ENCODE measurements at regions not wholly inside any gene's neighbourhood (a gene's known extent, or its start where the extent isn't known, plus 50 kb on each side); places are given as distances from the start of the nearest gene placed in this dataset.

DNA sequence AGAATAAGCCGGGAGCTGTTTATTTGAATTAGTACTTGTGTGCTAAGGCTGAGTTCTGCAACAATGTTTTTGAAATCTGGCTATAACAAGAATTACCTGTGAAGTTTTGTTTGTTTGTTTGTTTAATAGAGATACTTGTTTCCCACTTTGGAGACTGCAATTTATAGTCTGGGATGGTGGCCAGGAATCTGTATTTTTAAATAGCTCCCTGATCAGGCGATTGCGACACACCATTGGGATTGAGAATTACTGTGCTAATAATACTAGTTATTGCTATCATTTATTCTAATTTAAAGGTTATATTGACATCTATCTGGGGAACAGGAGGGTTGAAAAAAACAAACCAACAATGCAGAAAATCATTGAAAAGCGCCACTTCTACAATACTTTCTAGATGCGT is 951.6 kb upstream of the TENM3 start:
- DNase-seq (ENCODE audit: low read depth) = no peak

DNA sequence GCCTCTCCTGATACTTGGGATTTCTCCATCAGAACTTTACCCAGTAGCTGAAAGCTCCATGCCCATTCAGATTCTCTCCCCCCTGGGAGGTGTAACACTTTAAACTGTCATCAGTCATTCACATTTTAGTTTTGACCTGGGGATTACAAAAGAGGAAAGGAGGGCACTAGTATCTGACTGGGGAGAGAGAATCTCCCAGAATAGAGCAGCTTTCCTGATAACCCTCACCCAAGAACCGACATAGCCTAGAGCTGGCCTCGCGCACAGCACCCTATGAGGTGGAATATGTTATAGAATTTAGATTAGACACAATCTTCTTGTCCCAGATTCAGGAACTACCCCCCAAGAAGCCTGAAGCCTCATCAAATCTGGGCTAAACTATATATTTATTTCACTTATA is 950.2 kb upstream of the TENM3 start:
- no peak for DNase-seq (ENCODE audit: low read depth)

DNA sequence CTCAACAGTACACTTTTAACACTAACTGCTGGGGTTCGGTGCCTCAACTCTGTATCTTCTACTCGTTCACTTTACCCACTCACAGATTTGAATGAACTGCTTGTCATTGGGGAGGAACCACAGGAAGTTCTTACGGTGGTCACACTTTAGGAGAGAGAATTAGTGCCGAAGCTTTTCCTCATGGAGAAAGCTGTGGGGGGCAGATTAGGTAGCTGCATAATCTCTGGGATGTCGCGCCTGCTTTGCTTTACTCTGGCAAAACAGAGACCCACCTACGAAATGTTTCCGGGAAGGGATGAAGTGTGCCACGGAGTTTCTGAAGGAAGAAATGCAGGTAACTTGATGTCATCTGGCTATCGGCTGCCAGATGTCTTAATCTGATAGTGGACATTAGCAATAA is 949.7 kb upstream of the TENM3 start:
- DNase-seq (ENCODE audit: low read depth) = no peak

DNA sequence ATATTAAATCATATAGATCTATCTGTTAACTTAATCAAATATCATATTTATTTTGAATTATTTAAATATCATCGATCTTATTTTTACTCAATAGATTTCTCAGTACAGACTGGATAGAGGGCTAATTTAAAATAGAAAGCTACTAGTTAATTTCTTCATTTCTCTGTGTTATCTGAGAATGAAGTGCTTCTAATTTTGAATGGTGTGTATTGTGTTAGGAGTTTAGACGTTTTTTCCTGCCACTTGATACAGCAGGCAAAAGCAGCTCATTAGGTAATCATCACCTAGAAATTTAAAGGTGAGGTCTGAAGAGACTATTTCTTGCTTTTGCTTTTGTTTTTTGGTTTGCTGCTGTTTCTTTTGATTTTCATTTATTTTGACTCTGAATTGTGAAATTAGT is 948.8 kb upstream of the TENM3 start:
- DNase-seq (ENCODE audit: low read depth) = no peak

DNA sequence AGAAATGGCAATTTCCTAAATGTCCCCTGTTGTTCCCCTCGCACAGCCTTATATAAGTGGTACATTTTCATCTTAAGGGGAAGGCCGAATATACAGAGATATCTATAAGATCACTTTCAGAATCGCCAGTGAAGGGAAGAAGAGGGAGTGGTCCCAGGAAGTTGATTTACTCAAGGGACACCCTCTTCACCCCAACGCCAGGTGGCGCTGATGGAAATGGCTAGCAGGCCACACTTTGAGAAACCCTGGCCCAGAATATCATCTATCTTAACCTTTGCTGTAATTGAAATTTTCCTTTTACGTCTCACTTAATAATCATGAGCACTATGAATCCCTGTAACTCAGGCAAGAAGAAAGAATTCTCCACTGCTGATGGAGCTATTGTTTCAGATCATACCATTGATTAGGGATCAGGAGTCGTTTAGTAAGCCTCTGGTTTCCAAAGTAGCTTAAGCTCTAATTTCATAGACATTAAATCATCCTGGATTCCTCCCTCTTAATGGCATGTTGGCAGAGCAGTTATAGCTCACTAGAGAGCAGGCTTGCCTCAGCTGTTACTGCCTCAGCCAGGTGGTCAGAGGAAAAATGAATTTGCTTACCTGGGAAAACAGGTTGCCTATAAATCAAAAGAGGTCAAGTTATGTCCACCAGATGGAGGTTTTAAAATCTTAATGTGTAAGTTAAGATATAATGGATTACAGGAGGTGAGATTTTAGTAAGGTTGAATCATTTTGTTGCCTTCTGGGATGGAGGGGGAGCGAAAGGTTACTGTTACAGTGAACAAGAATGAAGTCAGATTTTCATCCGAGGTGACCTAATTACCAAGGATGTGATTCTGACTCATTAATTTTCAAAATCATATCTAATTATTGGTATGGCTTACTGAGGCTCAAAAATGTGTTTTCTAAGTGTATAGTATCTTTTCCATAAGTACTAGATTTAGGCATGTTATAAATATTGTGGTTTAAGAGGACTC is 941.2 kb upstream of the TENM3 start:
- DNase-seq (ENCODE audit: low read depth) = peak; percentile 10

DNA sequence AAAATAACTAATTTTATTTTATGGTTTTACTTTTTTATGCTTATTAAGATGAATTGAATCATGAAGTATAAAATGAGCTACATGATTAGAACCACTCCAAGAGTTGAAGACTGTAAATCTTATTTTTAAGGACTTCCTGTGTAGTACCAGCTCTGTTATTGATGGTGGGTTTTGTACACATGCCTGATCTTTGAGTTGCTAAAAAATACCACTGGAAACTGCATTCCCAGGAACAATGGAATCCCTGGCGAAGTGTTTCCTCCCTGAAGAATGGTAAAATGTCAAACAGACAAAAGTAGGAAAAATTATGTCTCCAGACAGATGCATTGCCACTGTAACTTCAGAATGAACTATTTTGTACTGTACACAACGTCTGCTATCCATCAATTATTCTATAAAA is 935.4 kb upstream of the TENM3 start:
- DNase-seq (ENCODE audit: low read depth) = no peak

DNA sequence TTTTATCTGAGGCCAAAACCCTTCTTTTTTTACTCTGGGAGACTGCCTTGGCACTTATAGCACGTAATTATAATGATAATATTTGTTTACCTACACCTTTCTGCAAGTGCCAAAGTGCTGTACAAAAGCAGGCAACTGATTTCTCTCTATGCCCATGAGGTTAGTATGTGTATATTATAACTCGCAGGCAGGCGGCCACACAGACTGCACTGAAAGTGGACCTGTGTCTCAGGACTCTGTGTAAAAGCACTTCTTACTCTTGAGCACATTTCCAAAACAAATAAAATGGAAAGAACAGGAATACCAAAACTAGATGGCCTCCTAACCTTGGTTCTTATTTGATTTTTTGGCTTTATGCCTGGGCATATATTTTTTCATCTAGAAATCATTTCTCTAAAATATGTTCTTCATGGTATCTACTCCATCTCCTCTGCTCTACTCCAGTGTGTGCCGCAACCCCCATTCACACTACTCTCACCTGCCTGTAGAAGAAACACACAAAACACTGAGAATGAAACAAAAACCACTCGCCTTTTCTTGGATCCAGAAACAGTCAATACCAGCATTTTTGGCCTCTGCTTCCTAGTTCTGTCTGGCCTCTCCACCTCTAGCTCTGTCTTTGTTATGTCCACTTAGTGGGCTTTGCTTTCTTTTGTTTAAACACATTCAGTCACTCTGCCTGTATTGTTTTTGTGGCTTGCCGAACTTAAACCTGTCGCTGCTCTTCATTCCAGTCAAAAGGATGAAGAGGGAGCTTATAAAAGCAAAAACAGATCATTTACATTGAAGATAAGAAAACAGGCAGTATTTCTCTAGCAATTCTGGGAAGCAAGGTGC is 934.5 kb upstream of the TENM3 start:
- DNase-seq (ENCODE audit: low read depth) = no peak

DNA sequence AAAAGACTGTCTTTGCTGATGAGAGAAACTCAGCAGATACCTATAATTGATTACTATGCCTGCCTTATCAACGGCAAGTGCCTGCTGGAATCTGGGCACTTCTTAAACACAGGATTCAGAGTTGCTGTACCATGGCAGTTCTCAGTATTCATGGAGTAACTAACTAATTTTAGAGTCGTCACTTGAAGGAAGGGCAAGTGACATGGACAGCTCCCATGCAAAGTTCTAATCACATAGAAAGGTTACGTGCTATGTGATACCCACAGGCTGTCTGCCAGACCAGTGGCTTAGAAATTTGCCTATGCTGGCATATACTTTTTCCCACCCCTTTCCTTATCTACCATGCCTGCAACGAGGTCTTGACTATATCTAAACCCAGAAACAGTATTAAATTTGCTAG is 931.1 kb upstream of the TENM3 start:
- no peak for DNase-seq (ENCODE audit: low read depth)

DNA sequence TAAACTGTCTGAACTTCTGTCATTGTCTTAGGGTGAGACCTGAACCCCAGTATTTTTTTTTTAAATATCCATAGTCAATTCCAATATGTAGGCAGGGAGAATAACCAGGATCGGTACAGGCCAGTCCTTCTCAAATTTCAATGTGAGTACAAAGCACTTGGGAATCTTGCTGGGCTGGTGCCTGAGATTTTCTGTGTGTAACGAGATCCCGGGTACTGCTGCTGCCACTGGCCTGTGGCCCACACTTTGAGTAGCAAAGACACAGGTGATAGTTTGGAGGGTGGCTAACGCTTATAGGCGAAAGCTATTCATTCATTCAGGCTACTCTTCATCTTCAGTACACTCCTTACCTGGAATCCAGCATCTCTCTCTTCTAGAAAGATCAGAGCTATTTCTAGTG is 923.6 kb upstream of the TENM3 start:
- DNase-seq (ENCODE audit: low read depth) = no peak

DNA sequence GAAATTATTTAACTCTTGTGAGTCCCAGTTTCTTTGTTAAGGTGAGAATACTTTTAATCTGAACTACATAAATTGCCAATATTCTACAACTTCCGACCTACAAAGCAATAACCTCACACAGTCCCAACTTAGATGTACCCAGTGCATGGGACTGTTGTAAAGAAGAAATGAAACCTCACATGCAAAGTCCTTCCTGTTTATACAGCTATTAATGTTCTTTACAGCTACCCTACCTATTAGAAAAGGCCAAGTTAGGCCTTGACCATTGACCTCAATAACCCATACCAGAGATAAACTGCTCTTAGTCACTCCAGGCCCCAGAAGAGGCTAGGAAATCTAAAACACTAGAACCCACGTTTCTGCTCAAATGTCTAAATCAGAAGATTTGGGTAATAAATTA is 920.1 kb upstream of the TENM3 start:
- DNase-seq (ENCODE audit: low read depth) = no peak

DNA sequence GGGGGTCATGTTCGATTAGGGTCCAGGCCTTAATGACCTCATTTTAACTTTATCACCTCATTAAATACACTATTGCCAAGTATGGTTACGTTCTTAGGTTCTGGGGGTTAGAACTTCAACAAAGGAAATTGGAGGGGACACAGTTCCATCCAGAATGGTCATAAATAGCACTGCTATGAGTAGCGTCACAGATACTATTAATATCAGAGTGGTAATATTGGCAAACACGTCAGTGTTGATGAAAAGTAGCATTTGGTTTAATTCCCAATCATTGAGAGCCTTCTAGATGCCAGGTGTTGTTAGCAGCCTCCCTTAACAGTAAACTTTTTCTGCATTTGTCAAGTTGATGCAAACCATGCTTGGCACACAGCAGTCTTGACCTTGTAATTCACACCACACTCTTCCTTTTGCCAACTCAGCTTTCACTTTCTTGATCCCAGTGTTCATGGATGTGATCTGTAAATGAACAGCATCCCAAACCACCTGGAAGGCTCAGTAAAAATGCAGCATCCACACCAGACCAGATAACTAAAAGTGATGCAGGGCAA is 912.5 kb upstream of the TENM3 start:
- DNase-seq (ENCODE audit: low read depth) = no peak

DNA sequence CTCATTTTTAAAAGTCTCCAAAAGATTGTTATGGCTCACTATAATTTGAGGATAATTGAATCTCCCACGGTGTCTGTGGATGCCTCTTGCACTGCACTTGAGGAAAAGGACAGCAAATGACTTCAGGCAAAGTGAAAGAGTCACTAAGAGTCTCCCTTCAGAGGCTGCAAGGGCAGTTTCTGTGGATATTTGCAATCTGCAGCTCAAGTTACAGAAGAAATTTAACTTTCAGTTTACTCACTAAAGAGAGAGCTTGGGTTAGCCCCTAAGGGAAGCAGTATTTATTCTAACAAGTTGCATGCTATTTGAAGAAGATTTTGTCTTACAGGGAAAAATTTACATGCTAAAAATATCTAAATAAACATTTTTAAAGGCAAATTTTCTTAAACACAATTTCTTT is 912.0 kb upstream of the TENM3 start:
- no peak for DNase-seq (ENCODE audit: low read depth)

DNA sequence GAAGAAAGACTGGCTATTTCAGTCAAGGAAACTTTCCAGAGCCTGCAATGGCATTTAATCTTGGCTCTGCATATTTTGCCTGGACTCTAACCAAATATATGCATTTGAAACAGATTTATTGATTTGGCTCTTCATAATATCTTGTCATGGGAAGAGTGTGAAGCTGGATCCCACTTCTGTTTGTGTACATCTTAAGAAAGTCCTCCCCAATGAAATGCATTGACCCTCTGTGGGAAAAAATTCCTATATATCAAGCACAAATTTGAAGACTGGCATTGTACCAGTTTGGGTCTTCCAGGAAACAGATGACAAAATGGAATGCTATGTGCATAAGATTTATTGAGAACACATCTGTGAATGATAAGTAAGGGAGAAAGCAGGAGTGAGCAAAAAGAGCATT is 897.3 kb upstream of the TENM3 start:
- DNase-seq (ENCODE audit: low read depth) = no peak

DNA sequence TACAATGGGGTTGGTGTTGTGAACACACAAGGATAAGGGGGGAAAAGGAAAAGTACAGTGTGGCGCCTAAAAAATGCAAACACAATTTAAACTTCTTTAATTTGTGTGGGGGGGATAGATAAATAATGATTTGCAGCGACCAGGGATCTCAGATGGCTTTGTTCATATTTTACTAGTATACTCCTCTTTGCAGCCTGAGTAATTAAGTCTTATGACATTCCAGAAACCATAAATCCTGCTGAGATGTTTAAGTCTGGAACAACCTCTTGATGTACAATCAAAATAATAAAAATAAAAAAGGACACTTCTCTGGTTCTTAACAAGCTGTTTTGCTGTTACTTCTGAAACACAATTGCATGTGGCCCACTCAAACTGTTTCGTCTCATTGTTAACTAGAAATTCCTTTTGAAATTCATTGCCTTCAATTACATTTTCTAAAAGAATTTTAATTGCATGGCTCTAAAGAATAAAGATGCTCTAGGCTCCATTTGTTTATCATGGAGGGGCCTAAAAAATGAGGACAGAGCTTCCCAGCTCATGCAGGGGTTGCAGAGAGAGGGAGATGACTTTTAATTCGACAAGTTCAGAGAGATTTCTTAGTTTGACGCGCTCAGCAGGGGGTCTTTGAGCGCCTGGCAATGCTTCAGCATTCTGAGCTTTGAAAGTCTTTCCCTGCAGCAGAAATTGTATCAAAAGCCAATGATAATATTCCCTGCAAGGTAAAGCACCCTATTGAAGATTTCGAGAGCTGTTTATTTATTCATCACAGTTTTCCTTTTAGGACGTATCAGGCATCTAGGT is 892.4 kb upstream of the TENM3 start:
- no peak for DNase-seq (ENCODE audit: low read depth)

DNA sequence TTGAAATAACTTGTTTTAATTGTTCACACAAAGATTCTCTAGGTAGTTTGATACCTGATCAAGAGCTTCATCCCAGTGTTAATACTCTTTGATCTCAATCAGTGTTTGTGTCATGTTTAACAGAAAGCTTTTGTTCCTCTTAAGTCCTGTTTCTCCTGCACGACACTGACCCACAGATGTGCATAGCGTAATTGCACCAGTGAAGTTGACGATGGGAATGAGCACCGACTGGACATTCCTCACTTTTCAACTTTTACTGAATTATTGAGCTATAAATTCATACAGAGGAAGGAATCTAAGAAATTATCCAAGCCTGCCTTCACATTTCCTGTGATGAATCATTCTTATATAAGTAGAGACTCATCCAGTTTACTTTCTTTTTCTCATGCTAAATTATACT is 878.7 kb upstream of the TENM3 start:
- DNase-seq (ENCODE audit: low read depth) = no peak

DNA sequence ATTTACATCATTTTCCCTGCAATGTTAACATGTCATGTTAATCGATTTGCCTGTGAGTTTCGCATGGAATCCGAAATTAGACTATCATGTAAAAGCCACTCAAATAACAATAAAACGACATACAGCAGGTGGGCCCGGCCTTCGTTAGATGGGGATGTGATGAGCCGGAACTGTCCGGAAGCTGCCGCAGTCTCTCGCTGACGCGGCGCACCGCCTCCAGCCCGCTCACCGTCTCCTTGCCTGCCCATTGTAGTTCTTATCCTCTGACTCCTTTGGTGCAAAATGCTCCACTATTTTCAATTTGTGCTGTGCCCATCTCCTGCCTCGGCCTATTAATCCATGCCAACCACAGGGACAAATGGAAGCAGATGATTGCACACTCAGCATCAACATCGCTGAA is 877.5 kb upstream of the TENM3 start:
- DNase-seq (ENCODE audit: low read depth) = no peak

DNA sequence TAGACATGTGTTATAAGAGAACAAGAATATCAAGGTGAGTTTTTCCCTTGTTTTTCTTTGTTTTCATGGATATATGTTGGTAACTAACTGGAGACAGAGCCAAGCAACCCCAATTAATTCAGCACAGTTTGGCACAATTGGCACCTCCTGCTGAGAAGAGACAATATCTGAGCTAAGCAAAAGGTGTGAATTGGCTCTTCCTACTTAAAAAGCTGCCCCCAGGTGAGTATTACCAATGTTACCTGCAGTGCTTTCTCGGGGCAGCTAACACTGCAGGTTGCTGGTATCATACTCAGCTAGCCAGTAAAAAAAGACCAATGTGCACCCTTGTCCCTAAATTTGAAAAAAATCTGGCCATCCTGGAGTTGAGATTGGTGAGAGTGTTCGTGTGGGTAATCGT is 871.2 kb upstream of the TENM3 start:
- DNase-seq (ENCODE audit: low read depth) = no peak

DNA sequence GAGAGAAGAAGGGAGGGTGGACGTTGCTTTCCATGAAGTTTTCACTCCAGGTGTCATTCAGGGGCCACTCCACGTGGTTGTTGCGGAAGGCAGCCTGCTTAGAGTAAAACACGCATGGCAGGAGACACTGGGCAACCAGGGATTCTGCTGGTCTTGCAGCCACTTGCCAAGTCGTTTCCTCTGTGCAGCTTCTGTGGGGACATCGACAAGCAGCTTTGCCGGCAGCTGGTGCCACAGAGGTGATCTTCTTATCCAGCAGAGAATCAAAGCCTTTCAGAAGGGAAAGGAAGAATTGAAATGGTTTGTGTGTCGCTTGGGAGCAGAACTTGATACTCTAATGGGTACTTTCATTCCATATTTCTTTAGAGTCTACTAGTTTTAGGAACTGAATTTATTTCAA is 867.1 kb upstream of the TENM3 start:
- no peak for DNase-seq (ENCODE audit: low read depth)

DNA sequence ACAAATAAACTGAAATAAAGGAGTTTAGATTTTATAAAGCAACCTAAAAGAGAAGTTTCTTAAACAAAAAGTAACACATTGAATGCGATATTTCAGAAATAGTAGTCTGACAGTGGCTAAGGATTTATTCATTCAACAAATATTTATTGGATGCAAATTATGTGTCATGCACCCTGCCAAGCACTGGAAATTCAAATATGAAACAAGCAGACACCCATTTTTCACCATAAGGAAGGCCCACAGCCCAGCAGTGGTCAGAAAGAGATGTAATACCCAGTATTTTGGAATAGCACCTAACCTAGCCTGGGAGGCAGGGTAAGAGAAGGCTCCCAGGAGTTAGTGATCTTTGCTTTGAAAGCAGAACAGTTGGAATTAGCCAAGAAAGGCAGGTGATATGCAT is 855.1 kb upstream of the TENM3 start:
- DNase-seq (ENCODE audit: low read depth) = no peak

DNA sequence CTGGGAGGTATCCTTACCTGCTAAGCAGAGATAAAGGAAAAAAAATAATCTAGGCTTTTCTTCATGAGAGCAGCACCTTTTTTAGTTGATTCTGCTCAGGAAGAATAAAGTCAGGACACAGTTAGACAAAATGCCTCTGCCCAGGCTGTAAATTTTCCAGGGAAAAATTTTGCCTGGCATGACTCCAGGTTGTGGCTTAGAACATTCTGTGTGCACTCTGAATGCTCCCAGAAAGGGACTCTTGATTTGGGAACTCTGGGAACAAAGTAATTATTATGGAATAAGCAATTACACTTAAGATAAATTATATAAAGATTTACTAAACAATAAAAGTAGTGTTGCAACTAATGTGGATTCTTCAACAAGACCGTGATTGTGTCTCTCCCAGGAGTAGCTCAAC is 826.2 kb upstream of the TENM3 start:
- no peak for DNase-seq (ENCODE audit: low read depth)

DNA sequence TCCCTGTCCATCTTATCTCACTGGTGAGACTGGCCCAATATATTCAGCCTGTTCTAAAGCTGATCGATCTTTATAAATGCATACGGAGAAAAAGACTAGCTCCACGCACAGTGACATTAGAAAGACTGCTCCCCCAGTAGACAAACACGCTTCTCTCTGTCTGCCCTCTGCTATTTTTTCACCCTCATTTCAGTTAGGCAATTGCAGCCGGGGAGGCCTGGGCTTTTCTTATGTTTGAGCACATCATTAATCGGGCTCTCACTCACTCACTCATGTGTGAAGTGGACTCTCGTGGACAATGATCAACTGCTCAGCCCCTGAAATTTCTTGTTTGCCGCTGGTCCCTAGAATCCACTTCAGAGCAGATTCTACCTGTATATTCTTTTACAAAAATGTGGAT is 824.7 kb upstream of the TENM3 start:
- DNase-seq (ENCODE audit: low read depth) = no peak

DNA sequence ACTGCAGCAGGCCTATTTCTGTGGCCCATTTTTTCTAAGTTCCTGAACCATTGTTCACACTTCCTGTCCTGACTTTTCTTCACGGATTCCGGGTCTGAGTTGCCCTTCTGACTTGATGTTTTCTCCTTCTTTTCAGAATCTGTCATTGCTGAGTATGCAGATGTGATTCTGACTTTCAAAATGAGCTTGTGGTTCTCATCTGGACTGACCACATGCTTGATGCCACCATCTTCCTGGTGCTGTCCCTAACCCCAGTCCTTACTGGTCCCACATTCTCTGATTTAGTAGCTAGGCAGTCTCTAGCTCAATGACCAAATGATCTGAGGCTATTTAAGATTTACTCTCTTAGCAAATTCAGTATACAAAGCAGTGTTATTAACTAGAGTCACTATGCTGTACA is 822.3 kb upstream of the TENM3 start:
- no peak for DNase-seq (ENCODE audit: low read depth)

Measured in GM04504 (cell line).